ENCODE measurements at regions not wholly inside any gene's neighbourhood (a gene's known extent, or its start where the extent isn't known, plus 50 kb on each side); places are given as distances from the start of the nearest gene placed in this dataset.

GRCh38 chr2:238562446-238562845 lies 135.7 kb downstream of the ASB1 start:
- no peak for DNase-seq

- DNase-seq, result no peak
Observed at GRCh38 chr2:238563551-238563950, 136.8 kb downstream of the ASB1 start.

GRCh38 chr2:238564286-238564920 lies 137.7 kb downstream of the ASB1 start:
- no peak for DNase-seq

- no peak for DNase-seq
Observed at GRCh38 chr2:238565031-238565430, 138.3 kb downstream of the ASB1 start.

GRCh38 chr2:238566001-238566645 lies 139.4 kb downstream of the ASB1 start:
- DNase-seq, result no peak

GRCh38 chr2:238567067-238567855 lies 140.5 kb downstream of the ASB1 start:
- DNase-seq, result no peak

GRCh38 chr2:238567996-238568395 lies 141.3 kb downstream of the ASB1 start:
- DNase-seq, result no peak

- DNase-seq, result no peak
Observed at GRCh38 chr2:238568455-238569440, 142.0 kb downstream of the ASB1 start.

- DNase-seq, result no peak
Observed at GRCh38 chr2:238569507-238570195, 142.9 kb downstream of the ASB1 start.

GRCh38 chr2:238570391-238570790 lies 143.7 kb downstream of the ASB1 start:
- no peak for DNase-seq

GRCh38 chr2:238570926-238571325 lies 144.2 kb downstream of the ASB1 start:
- no peak for DNase-seq

- DNase-seq, result no peak
Observed at GRCh38 chr2:238571661-238572372, 145.1 kb downstream of the ASB1 start.

- DNase-seq, result peak in 1 of 2 experiments; percentile 12
Observed at GRCh38 chr2:238573065-238573778, 146.5 kb downstream of the ASB1 start.

- no peak for DNase-seq
Observed at GRCh38 chr2:238573916-238574315, 147.2 kb downstream of the ASB1 start.

- DNase-seq, result no peak
Observed at GRCh38 chr2:238574490-238575271, 148.0 kb downstream of the ASB1 start.

GRCh38 chr2:238576674-238577073 lies 149.9 kb downstream of the ASB1 start:
- DNase-seq, result no peak

- no peak for DNase-seq
Observed at GRCh38 chr2:238578256-238578655, 151.5 kb downstream of the ASB1 start.

GRCh38 chr2:238580486-238580885 lies 153.8 kb downstream of the ASB1 start:
- no peak for DNase-seq

GRCh38 chr2:238581126-238581525 lies 154.4 kb downstream of the ASB1 start:
- DNase-seq, result no peak

- DNase-seq, result no peak
Observed at GRCh38 chr2:238582159-238582558, 155.4 kb downstream of the ASB1 start.
